ENCODE measurements at regions not wholly inside any gene's neighbourhood (a gene's known extent, or its start where the extent isn't known, plus 50 kb on each side); places are given as distances from the start of the nearest gene placed in this dataset.
"Not testable (repeated sequence)": the region's sequence is repeated elsewhere in the genome, so short reads cannot be mapped to it uniquely, and the experiment has no call there.

GRCh38 chr17:37827905-37828650, 83.2 kb upstream of the HNF1B start:
- no peak for DNase-seq

- DNase-seq: no peak
Measured at GRCh38 chr17:37826497-37827430, 81.9 kb upstream of the HNF1B start.

- no peak for DNase-seq
Measured at GRCh38 chr17:37825851-37826250, 81.0 kb upstream of the HNF1B start.

GRCh38 chr17:37824534-37825485, 80.0 kb upstream of the HNF1B start:
- no peak for DNase-seq

- DNase-seq: no peak
Measured at GRCh38 chr17:37823996-37824395, 79.1 kb upstream of the HNF1B start.

- DNase-seq: no peak
Measured at GRCh38 chr17:37820995-37821713, 76.3 kb upstream of the HNF1B start.

- no peak for DNase-seq
Measured at GRCh38 chr17:37820313-37820994, 75.6 kb upstream of the HNF1B start.

GRCh38 chr17:37818689-37819088, 73.8 kb upstream of the HNF1B start:
- no peak for DNase-seq

GRCh38 chr17:37816950-37817349, 72.1 kb upstream of the HNF1B start:
- DNase-seq: no peak

- DNase-seq: no peak
Measured at GRCh38 chr17:37815536-37815935, 70.7 kb upstream of the HNF1B start.

- no peak for DNase-seq
Measured at GRCh38 chr17:37813751-37814150, 68.9 kb upstream of the HNF1B start.

- not testable (repeated sequence) for DNase-seq
Measured at GRCh38 chr17:37808846-37809245, 64.0 kb upstream of the HNF1B start.

- no peak for DNase-seq
Measured at GRCh38 chr17:37802712-37803416, 58.0 kb upstream of the HNF1B start.

GRCh38 chr17:37802061-37802595, 57.3 kb upstream of the HNF1B start:
- DNase-seq: no peak

- DNase-seq: no peak
Measured at GRCh38 chr17:37801171-37801570, 56.3 kb upstream of the HNF1B start.

GRCh38 chr17:37797206-37797605, 52.3 kb upstream of the HNF1B start:
- DNase-seq: no peak

GRCh38 chr17:37796076-37796475, 51.2 kb upstream of the HNF1B start:
- DNase-seq: no peak

Measured in CD4-positive, alpha-beta T cell treated with Interleukin-12 subunit alpha and Interleukin-12 subunit beta, for 1 hour (primary cell).